Testis (tissue), 2 donors: ENCODE measurements at regions not wholly inside any gene's neighbourhood (a gene's known extent, or its start where the extent isn't known, plus 50 kb on each side); places are given as distances from the start of the nearest gene placed in this dataset.

ENCODE experiments used
- DNase-seq: peaks from one replicate; pipeline ENCODE4 v3.0.0-alpha.2; 2019
- H3K27ac ChIP-seq, 2 donors: fragments of 200-600 bp; sonication (generic); one replicate each; pipeline ENCODE4 v1.5.1; 2019
- H3K27me3 ChIP-seq: fragments of 200-600 bp; sonication (generic); one replicate; pipeline ENCODE4 v1.5.1; 2019
- H3K36me3 ChIP-seq: fragments of 200-600 bp; sonication (generic); one replicate; pipeline ENCODE4 v1.5.1; 2017; ENCODE audit warnings: low read depth; ENCODE audit errors: missing control alignments
- H3K4me1 ChIP-seq: fragments of 200-600 bp; sonication (generic); one replicate; pipeline ENCODE4 v1.5.1; 2019
- H3K4me3 ChIP-seq, 2 donors: fragments of 200-600 bp; sonication (generic); one replicate each; pipeline ENCODE4 v1.5.1; 2017 to 2019
- H3K9me3 ChIP-seq: fragments of 200-600 bp; sonication (generic); one replicate; pipeline ENCODE4 v1.5.1; 2017
- CTCF ChIP-seq, 3 experiments: fragments of 450-650 bp in 2 of 3; fragments of 200-600 bp in 1 of 3; sonication (generic) in 1 of 3; IDR thresholded peaks; one replicate each; pipeline ENCODE4 v1.5.1; 2016 to 2019; ENCODE audit warnings: antibody characterized with exemption in 3 of 3, mild to moderate bottlenecking in 2 of 3, moderate library complexity in 1 of 3
- POLR2A ChIP-seq: fragments of 450-650 bp; IDR thresholded peaks from one replicate; pipeline ENCODE4 v1.6.1; 2017; ENCODE audit warnings: antibody characterized with exemption, mild to moderate bottlenecking, moderate library complexity
- WGBS, 2 donors: methylation state at CpG; one replicate each; pipeline ENCODE4 v1.1.5; 2018; 5-methylcytosine and 5-hydroxymethylcytosine counted together
- intact Hi-C: fragments of 100-400 bp; cut with DNase I; formaldehyde crosslinking; loops from one replicate; pipeline ENCODE4 v1.15.1; 2023; ENCODE audit warnings: low total_unique reads

- Histone ChIP-seq H3K9me3 (no peaks in the 10 kb centered on the region), H3K4me3 (no peak overlapping the region), H3K27ac (no peak overlapping the region), H3K27me3 (no peaks in the 10 kb centered on the region), H3K36me3 (no peaks in the 10 kb centered on the region), H3K4me1 (no peaks in the 10 kb centered on the region)
- DNase-seq = no peak
- WGBS, 2 donors = 64 to 67% methylated on average over 4 of the region's 4 CpGs
- intact Hi-C loops = no loop called here
- TF ChIP-seq CTCF (IDR thresholded peaks at IDR 0.05) = no peak
- no peak for TF ChIP-seq POLR2A
Measured at GRCh38 chr12:59972905-59973304, 377.1 kb downstream of the SLC16A7 start.

- no peaks in the 10 kb centered on the region for H3K36me3 ChIP-seq
- DNase-seq = no peak
- no peak for TF ChIP-seq CTCF (IDR thresholded peaks at IDR 0.05)
- no peak for TF ChIP-seq POLR2A
- no peaks in the 10 kb centered on the region for H3K9me3 ChIP-seq
- H3K4me3 ChIP-seq = no peak overlapping the region
- no peaks in the 10 kb centered on the region for H3K4me1 ChIP-seq
- no peaks in the 10 kb centered on the region for H3K27me3 ChIP-seq
- no peak overlapping the region for H3K27ac ChIP-seq
- 77% methylated on average over 2 of the region's 2 CpGs for WGBS, 2 donors
- intact Hi-C loops = no loop called here
Measured at GRCh38 chr12:59973515-59973914, 377.7 kb downstream of the SLC16A7 start.

- TF ChIP-seq CTCF (IDR thresholded peaks at IDR 0.05) = no peak
- no peak for TF ChIP-seq POLR2A
- no peak overlapping the region for H3K4me3 ChIP-seq
- no peak for DNase-seq
- no peaks in the 10 kb centered on the region for H3K27me3 ChIP-seq
- no peak overlapping the region for H3K27ac ChIP-seq
- H3K9me3 ChIP-seq = no peaks in the 10 kb centered on the region
- intact Hi-C loops = no loop called here
- 57% methylated on average over 4 of the region's 4 CpGs for WGBS, 2 donors
- H3K36me3 ChIP-seq = no peaks in the 10 kb centered on the region
- H3K4me1 ChIP-seq = no peaks in the 10 kb centered on the region
Measured at GRCh38 chr12:59977779-59978178, 381.9 kb downstream of the SLC16A7 start.

GRCh38 chr12:59980476-59980875, 384.6 kb downstream of the SLC16A7 start:
- Histone ChIP-seq H3K27me3 (no peaks in the 10 kb centered on the region), H3K4me3 (no peak overlapping the region), H3K36me3 (no peaks in the 10 kb centered on the region), H3K9me3 (no peaks in the 10 kb centered on the region), H3K27ac (no peak overlapping the region), H3K4me1 (no peaks in the 10 kb centered on the region)
- no peak for DNase-seq
- WGBS, 2 donors = 56 to 77% methylated on average over 1 of the region's 1 CpG
- intact Hi-C loops = no loop called here
- no peak for TF ChIP-seq POLR2A
- TF ChIP-seq CTCF (IDR thresholded peaks at IDR 0.05) = no peak

- TF ChIP-seq POLR2A = no peak
Measured at GRCh38 chr12:59999291-59999690, 403.5 kb downstream of the SLC16A7 start.

More at GRCh38 chr12:59999291-59999690, 403.5 kb downstream of the SLC16A7 start:
- Histone ChIP-seq H3K4me3 (no peak overlapping the region), H3K9me3 (no peaks in the 10 kb centered on the region), H3K4me1 (no peaks in the 10 kb centered on the region), H3K36me3 (no peaks in the 10 kb centered on the region), H3K27ac (no peak overlapping the region), H3K27me3 (no peaks in the 10 kb centered on the region)
- DNase-seq = no peak
- WGBS, 2 donors = 82 to 87% methylated on average over 4 of the region's 4 CpGs
- intact Hi-C loops = no loop called here
